HepG2 (cell line): ENCODE measurements at regions not wholly inside any gene's neighbourhood (a gene's known extent, or its start where the extent isn't known, plus 50 kb on each side); places are given as distances from the start of the nearest gene placed in this dataset.

ENCODE experiments used
- ATAC-seq: fragments of 200-7000 bp; cut with Tn5 transposase; 3 replicates; pipeline ENCODE4 v1.9.1; 2020; ENCODE audit warnings: mild to moderate bottlenecking, moderate library complexity
- BruUV-seq: library from RNA; stranded (reverse); fragments of 400-500 nt; replicated peaks from 2 replicates; lab custom pipeline; 2021; lab: Mats Ljungman, UMichigan
- CTCF ChIA-PET: fragments of 300-600 bp; formaldehyde crosslinking; extraction: SDS; loops from one replicate; lab custom pipeline; 2021; ENCODE audit warnings: low total read pairs, inconsistent platforms, low intra/inter-chr PET ratio; lab: Yijun Ruan, JAX
- POLR2A ChIA-PET: fragments of 350-600 bp; sonication (Branson Sonifier 250); formaldehyde crosslinking; loops from one replicate; lab custom pipeline; 2020; ENCODE audit warnings: antibody characterized with exemption, inconsistent platforms; lab: Yijun Ruan, JAX
- DNase-seq: peaks from one replicate; pipeline ENCODE4 v3.0.0-alpha.2; 2015; ENCODE audit warnings: low spot score
- FAIRE-seq: peaks from 3 replicates; lab custom pipeline; 2011; peaks lifted over from hg19 to GRCh38; lab: Jason Lieb, UNC
- H2AFZ ChIP-seq: one replicate; pipeline ENCODE4 v1.6.1; 2011; ENCODE audit warnings: low read length, inconsistent platforms
- H3K27ac ChIP-seq: fragments of 300-600 bp; 3 replicates; pipeline ENCODE4 v1.8.0; 2011; ENCODE audit warnings: mixed run types, mild to moderate bottlenecking, mixed read lengths, low read length, inconsistent platforms; ENCODE audit not compliant: insufficient read depth; ENCODE audit errors: extremely low read length
- H3K27me3 ChIP-seq, 2 experiments: fragments of 200-600 bp in 1 of 2; 2 replicates in 1 of 2; 3 replicates in 1 of 2; pipeline versions ENCODE4 v1.6.0 to v1.8.0; 2011; ENCODE audit warnings: low read length in 2 of 2, mild to moderate bottlenecking in 2 of 2, moderate library complexity in 2 of 2, inconsistent platforms in 1 of 2; ENCODE audit not compliant: insufficient read depth in 2 of 2, control insufficient read depth in 1 of 2
- H3K36me3 ChIP-seq, 2 experiments: fragments of 200-600 bp in 1 of 2; replicated peaks in 1 of 2; 2 replicates in 1 of 2; 3 replicates in 1 of 2; pipeline versions ENCODE4 v1.5.1 to v1.8.0; 2011; ENCODE audit warnings: low read length in 2 of 2, inconsistent platforms in 1 of 2; ENCODE audit not compliant: insufficient read depth in 2 of 2, control insufficient read depth in 1 of 2
- H3K4me1 ChIP-seq: 2 replicates; pipeline ENCODE4 v1.5.1; 2012; ENCODE audit warnings: low read length, inconsistent platforms; ENCODE audit not compliant: insufficient read depth
- H3K4me2 ChIP-seq: 2 replicates; pipeline ENCODE4 v1.6.0; 2011; ENCODE audit warnings: low read depth, low read length, inconsistent platforms
- H3K4me3 ChIP-seq, 3 experiments: fragments of 200-600 bp in 1 of 3; sonication (generic), shearing (Covaris generic) in 1 of 3; replicated peaks in 1 of 3; 2 replicates each; pipeline ENCODE4 v1.5.1; 2011 to 2016; ENCODE audit warnings: low read length in 3 of 3, inconsistent platforms in 2 of 3, low read depth in 2 of 3, mild to moderate bottlenecking in 2 of 3, control low read depth in 1 of 3, mixed read lengths in 1 of 3; ENCODE audit not compliant: insufficient read depth in 1 of 3
- H3K79me2 ChIP-seq: one replicate; pipeline ENCODE4 v1.6.1; 2011; ENCODE audit warnings: low read length, inconsistent platforms; ENCODE audit not compliant: insufficient read depth
- H3K9ac ChIP-seq: 2 replicates; pipeline ENCODE4 v1.6.0; 2011; ENCODE audit warnings: mild to moderate bottlenecking, low read depth, low read length, inconsistent platforms; ENCODE audit not compliant: insufficient read depth
- H3K9me3 ChIP-seq: 2 replicates; pipeline ENCODE4 v1.5.1; 2012; ENCODE audit warnings: mild to moderate bottlenecking, low read length
- H4K20me1 ChIP-seq: 2 replicates; pipeline ENCODE4 v1.6.0; 2011; ENCODE audit warnings: inconsistent platforms, mild to moderate bottlenecking, low read length, moderate library complexity; ENCODE audit not compliant: insufficient read depth
- CENPX ChIP-seq: sonication (generic); formaldehyde crosslinking; IDR thresholded peaks from 2 replicates; pipeline ENCODE4 v1.9.0; 2021; ENCODE audit warnings: mild to moderate bottlenecking, missing genetic modification reagents, moderate library complexity
- CHD2 ChIP-seq: IDR thresholded peaks from 2 replicates; pipeline ENCODE4 v1.6.1; 2011; ENCODE audit warnings: low read depth, low read length, improper control_type of control experiment
- FOXA1 ChIP-seq, 2 experiments: fragments of 450-650 bp in 1 of 2; sonication (generic) in 1 of 2; formaldehyde crosslinking in 1 of 2; IDR thresholded peaks; 2 replicates each; pipeline versions ENCODE4 v1.4.0 to v1.6.1; 2016 to 2020; ENCODE audit warnings: missing genetic modification reagents in 1 of 2
- GFI1 ChIP-seq: sonication (generic); formaldehyde crosslinking; IDR thresholded peaks from 2 replicates; pipeline ENCODE4 v1.5.0; 2020; ENCODE audit warnings: missing genetic modification reagents, mild to moderate bottlenecking, borderline replicate concordance
- HDAC2 ChIP-seq: sonication (generic); formaldehyde crosslinking; IDR thresholded peaks from 2 replicates; pipeline ENCODE4 v1.4.0; 2020; ENCODE audit warnings: missing genetic modification reagents
- MAF1 ChIP-seq: sonication (generic); formaldehyde crosslinking; IDR thresholded peaks from 2 replicates; pipeline ENCODE4 v1.5.0; 2020; ENCODE audit warnings: missing genetic modification reagents, borderline replicate concordance
- SNAI1 ChIP-seq: sonication (generic); formaldehyde crosslinking; IDR thresholded peaks from 2 replicates; pipeline ENCODE4 v1.5.0; 2020; ENCODE audit warnings: mild to moderate bottlenecking, missing genetic modification reagents, borderline replicate concordance
- TCF7 ChIP-seq: sonication (generic); IDR thresholded peaks from 2 replicates; pipeline ENCODE4 v1.6.1; 2016; ENCODE audit warnings: antibody characterized with exemption, low read depth
- ZNF143 ChIP-seq: sonication (generic); formaldehyde crosslinking; IDR thresholded peaks from 2 replicates; pipeline ENCODE4 v1.4.0; 2020; ENCODE audit warnings: missing genetic modification reagents
- ZNF263 ChIP-seq: sonication (generic); formaldehyde crosslinking; IDR thresholded peaks from 2 replicates; pipeline ENCODE4 v1.4.0; 2020; ENCODE audit warnings: missing genetic modification reagents
- ZNF383 ChIP-seq: sonication (generic); formaldehyde crosslinking; IDR thresholded peaks from 2 replicates; pipeline ENCODE4 v1.4.0; 2020; ENCODE audit warnings: missing genetic modification reagents, mild to moderate bottlenecking, borderline replicate concordance
- ZNF674 ChIP-seq: sonication (generic); formaldehyde crosslinking; IDR thresholded peaks from 2 replicates; pipeline ENCODE4 v1.5.0; 2020; ENCODE audit warnings: low read depth, mild to moderate bottlenecking, missing genetic modification reagents
- ZNF703 ChIP-seq: sonication (generic); formaldehyde crosslinking; IDR thresholded peaks from 2 replicates; pipeline ENCODE4 v1.5.1; 2020; ENCODE audit warnings: missing genetic modification reagents, mild to moderate bottlenecking, moderate library complexity, borderline replicate concordance
- ZNF788 ChIP-seq: sonication (generic); formaldehyde crosslinking; IDR thresholded peaks from 2 replicates; pipeline ENCODE4 v1.5.0; 2020; ENCODE audit warnings: mild to moderate bottlenecking, missing genetic modification reagents, borderline replicate concordance
- ZNF841 ChIP-seq: sonication (generic); formaldehyde crosslinking; IDR thresholded peaks from 2 replicates; pipeline ENCODE4 v1.8.1; 2023; ENCODE audit warnings: missing genetic modification reagents, borderline replicate concordance
- WGBS: methylation state at CpG from one replicate; pipeline ENCODE4 v1.1.6; 2017; ENCODE audit warnings: low lambda C conversion rate; 5-methylcytosine and 5-hydroxymethylcytosine counted together
- in situ Hi-C: cut with HindIII; loops from 2 replicates; pipeline ENCODE4 v1.10.0; 2017; ENCODE audit warnings: low pct_unique_long_range_greater_than_20kb; ENCODE audit not compliant: extremely low pct_ligation_motif_present
- intact Hi-C: fragments of 100-400 bp; cut with micrococcal nuclease; formaldehyde crosslinking; loops from one replicate; pipeline ENCODE4 v1.10.0; 2022; ENCODE audit not compliant: unreplicated experiment
- TF ChIP-seq, protein P1 (sequence below): sonication (generic); formaldehyde crosslinking; IDR thresholded peaks from 2 replicates; pipeline ENCODE4 v1.8.1; 2023; ENCODE audit warnings: mild to moderate bottlenecking, missing genetic modification reagents
- TF ChIP-seq, protein P2 (sequence below): sonication (generic); formaldehyde crosslinking; IDR thresholded peaks from 2 replicates; pipeline ENCODE4 v1.4.0; 2020; ENCODE audit warnings: missing genetic modification reagents, borderline replicate concordance
- TF ChIP-seq, protein P3 (sequence below): sonication (generic); formaldehyde crosslinking; IDR thresholded peaks from 2 replicates; pipeline ENCODE4 v1.5.0; 2020; ENCODE audit warnings: mild to moderate bottlenecking, missing genetic modification reagents
- TF ChIP-seq, protein P4 (sequence below): IDR thresholded peaks from 2 replicates; pipeline ENCODE4 v1.6.1; 2016; ENCODE audit warnings: mild to moderate bottlenecking, missing biosample characterization, missing genetic modification reagents

DNA sequence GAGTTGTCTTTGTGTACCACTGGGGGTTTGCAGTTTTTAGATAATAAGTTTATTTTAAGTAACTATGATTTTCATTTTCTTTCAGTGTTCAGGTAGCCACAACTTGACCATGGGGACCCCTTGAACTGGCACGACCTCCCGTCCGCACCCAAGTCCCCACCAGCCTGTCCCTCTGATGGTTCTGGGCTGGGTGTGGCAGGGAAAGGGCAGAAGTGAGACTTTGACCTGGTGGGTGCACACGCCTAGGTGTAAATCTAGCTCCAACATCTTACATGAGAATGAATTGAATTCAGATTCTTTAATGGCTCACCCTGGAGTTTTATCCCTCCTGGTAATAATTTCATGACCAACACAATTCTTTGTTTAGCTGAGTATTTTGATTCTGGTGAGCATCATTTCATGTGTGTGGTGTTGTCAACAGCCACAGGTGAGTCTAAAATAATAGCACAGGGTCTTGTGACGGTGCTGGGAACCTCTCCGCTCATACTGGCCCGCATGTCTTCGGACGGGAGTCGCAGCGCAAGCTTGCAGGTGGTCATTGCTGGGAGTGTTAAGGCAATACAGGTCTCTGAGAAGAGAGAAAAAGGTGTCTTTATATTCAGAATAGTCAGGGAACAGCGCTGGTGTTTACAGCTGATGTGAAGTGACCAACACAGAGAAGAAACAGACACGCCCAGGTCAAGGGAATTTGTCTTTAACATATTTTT lies 50.8 kb upstream of the POFUT2 start:
- BruUV-seq: no TSS peak
- H3K9me3 ChIP-seq: no peaks in the 10 kb centered on the region
- no peak overlapping the region for H3K4me3 ChIP-seq
- no peaks in the 10 kb centered on the region for H4K20me1 ChIP-seq
- no peak overlapping the region for H2AFZ ChIP-seq
- CTCF ChIA-PET: no interaction called here
- no peak overlapping the region for H3K27ac ChIP-seq
- intact Hi-C loops (no loop called here), in situ Hi-C loops (no loop called here)
- TF ChIP-seq MAF1 (no peak), ZNF143 (CRISPR knock-in tag) (no peak), ZNF788 (CRISPR knock-in tag) (no peak), CENPX (no peak), HDAC2 (CRISPR knock-in tag) (no peak), ZNF841 (CRISPR knock-in tag) (no peak), ZNF674 (CRISPR knock-in tag) (no peak), GFI1 (CRISPR knock-in tag) (no peak), FOXA1 (IDR thresholded peaks at IDR 0.05) (no peak), FOXA1 (CRISPR knock-in tag; IDR thresholded peaks at IDR 0.05) (no peak), ZNF383 (no peak), ZNF703 (no peak), CHD2 (no peak), TCF7 (no peak), SNAI1 (no peak), ZNF263 (CRISPR knock-in tag) (no peak)
- TF ChIP-seq, protein P1, sequence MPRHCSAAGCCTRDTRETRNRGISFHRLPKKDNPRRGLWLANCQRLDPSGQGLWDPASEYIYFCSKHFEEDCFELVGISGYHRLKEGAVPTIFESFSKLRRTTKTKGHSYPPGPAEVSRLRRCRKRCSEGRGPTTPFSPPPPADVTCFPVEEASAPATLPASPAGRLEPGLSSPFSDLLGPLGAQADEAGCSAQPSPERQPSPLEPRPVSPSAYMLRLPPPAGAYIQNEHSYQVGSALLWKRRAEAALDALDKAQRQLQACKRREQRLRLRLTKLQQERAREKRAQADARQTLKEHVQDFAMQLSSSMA (CRISPR knock-in tag): no peak
- TF ChIP-seq, protein P2, sequence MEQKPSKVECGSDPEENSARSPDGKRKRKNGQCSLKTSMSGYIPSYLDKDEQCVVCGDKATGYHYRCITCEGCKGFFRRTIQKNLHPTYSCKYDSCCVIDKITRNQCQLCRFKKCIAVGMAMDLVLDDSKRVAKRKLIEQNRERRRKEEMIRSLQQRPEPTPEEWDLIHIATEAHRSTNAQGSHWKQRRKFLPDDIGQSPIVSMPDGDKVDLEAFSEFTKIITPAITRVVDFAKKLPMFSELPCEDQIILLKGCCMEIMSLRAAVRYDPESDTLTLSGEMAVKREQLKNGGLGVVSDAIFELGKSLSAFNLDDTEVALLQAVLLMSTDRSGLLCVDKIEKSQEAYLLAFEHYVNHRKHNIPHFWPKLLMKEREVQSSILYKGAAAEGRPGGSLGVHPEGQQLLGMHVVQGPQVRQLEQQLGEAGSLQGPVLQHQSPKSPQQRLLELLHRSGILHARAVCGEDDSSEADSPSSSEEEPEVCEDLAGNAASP (CRISPR knock-in tag): no peak
- TF ChIP-seq, protein P3, sequence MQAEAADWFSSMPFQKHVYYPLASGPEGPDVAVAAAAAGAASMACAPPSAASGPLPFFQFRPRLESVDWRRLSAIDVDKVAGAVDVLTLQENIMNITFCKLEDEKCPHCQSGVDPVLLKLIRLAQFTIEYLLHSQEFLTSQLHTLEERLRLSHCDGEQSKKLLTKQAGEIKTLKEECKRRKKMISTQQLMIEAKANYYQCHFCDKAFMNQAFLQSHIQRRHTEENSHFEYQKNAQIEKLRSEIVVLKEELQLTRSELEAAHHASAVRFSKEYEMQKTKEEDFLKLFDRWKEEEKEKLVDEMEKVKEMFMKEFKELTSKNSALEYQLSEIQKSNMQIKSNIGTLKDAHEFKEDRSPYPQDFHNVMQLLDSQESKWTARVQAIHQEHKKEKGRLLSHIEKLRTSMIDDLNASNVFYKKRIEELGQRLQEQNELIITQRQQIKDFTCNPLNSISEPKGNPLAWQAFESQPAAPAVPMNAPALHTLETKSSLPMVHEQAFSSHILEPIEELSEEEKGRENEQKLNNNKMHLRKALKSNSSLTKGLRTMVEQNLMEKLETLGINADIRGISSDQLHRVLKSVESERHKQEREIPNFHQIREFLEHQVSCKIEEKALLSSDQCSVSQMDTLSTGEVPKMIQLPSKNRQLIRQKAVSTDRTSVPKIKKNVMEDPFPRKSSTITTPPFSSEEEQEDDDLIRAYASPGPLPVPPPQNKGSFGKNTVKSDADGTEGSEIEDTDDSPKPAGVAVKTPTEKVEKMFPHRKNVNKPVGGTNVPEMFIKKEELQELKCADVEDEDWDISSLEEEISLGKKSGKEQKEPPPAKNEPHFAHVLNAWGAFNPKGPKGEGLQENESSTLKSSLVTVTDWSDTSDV (CRISPR knock-in tag): no peak
- TF ChIP-seq, protein P4, sequence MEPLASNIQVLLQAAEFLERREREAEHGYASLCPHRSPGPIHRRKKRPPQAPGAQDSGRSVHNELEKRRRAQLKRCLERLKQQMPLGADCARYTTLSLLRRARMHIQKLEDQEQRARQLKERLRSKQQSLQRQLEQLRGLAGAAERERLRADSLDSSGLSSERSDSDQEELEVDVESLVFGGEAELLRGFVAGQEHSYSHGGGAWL: no peak
- no peak for FAIRE-seq
- H3K9ac ChIP-seq: no peak overlapping the region
- ATAC-seq: no peak
- H3K36me3 ChIP-seq: no peaks in the 10 kb centered on the region
- no peak overlapping the region for H3K4me2 ChIP-seq
- no peak for DNase-seq
- H3K79me2 ChIP-seq: no peaks in the 10 kb centered on the region
- H3K27me3 ChIP-seq: 0 out of 5 replicates have a peak, but pooled peaks cover 0 to 7% of the 10 kb centered on the region in 2 experiments
- 75% methylated on average over 13 of the region's 13 CpGs for WGBS
- POLR2A ChIA-PET: interaction anchor here (1.6 kb wide), 1 partner anchor 9 kb away, joined by 4 read pairs; no protein-coding TSS in a partner anchor
- H3K4me1 ChIP-seq: peaks cover 62% of the 10 kb centered on the region
